Left colon (tissue), 2 donors: ENCODE measurements at regions not wholly inside any gene's neighbourhood (a gene's known extent, or its start where the extent isn't known, plus 50 kb on each side); places are given as distances from the start of the nearest gene placed in this dataset.

Experiments used
- ATAC-seq: fragments of 200-7000 bp; cut with Tn5 transposase; one replicate; pipeline ENCODE4 v1.9.1; 2020; ENCODE audit warnings: mild to moderate bottlenecking, moderate library complexity
- DNase-seq, 2 donors: peaks; one replicate each; pipeline ENCODE4 v3.0.0-alpha.2; 2020
- intact Hi-C, 2 donors: fragments of 100-400 bp; cut with DNase I in 1 of 2; cut with micrococcal nuclease in 1 of 2; formaldehyde crosslinking; loops; one replicate each; pipeline versions ENCODE4 v1.11.2 to v1.14.0; 2022; cut with DNase I, micrococcal nuclease
- donor health status: DM: no; HTN: no; CAD: no.
- donor health status: DM: yes; HTN: yes; CAD: no.

DNA sequence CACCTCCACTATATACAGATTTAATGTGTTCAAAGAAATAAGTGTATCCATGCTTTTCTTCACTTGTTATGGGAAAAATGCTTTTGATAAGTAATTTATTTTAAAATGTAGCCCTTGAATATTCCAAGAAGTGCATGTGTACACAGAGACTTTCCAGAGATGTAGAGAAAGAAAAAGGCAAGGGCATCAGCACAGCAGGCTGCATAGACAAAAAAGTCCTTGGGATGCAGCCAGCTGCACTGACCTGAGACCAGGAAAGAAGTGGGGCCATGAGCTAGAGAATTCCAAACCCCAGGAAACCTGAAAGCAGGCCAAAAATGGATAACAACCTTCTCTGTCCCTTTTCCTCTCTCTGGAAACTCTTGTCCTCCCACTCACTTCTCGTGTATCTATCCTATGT lies 51.6 kb upstream of the PRDM8 start:
- DNase-seq (no peak), ATAC-seq (no peak)
- intact Hi-C loops: no loop called here

DNA sequence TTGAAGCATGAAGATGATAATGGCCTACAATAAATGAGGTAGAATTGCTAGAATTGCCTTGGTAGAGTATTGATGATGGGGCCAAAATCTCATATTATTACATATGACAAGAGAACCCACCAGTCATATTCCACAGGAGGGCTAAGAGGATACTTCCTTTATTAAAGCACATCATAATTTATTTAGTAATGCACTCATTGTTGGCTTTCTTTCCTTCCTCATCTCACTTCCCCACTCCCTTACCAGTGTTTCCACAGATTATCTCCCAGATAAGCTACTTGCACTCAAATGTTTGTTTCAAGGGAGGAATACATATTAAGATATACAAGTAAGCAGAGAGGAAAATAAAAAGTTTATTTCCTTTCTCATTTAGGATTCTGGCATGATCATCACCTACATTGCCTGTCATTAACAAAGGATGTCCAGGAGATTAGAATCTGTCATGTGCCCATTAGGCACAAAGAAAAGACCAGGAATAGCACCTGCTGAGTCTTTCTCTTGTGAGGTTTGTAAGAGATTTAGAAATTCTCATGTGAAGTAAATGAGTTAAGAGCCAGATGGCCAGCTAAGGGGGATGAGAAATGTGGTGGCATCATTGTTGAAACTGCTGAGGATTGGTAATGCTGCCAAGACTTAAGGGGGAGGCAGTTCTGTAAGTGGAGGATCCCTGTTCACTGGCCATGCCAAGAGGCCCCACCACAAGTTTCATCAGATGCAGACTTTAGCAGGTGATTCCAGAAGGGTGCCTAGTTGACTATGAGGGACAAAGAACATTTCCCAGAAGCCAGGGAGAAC lies 52.4 kb upstream of the PRDM8 start:
- ATAC-seq (no peak), DNase-seq (no peak)
- intact Hi-C loops: no loop called here

DNA sequence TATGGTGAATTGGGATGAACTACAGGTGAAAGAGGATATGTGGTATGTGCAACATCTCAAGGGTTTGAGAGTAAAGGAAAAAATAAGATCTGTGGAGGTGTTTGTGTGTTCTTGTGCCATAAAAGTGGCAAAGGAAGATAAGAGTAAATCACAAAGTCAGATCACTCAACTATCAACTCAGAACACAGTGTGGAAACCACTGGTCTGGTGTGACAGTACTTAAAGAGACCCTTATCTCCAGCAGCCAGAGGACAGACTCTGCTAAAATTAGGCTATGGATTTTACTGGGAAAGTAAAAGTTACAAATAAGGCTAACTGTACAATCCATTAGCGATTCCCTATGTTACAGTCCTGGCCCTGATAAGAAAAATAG lies 54.0 kb upstream of the PRDM8 start:
- ATAC-seq (no peak), DNase-seq (no peak)
- intact Hi-C loops: no loop called here

DNA sequence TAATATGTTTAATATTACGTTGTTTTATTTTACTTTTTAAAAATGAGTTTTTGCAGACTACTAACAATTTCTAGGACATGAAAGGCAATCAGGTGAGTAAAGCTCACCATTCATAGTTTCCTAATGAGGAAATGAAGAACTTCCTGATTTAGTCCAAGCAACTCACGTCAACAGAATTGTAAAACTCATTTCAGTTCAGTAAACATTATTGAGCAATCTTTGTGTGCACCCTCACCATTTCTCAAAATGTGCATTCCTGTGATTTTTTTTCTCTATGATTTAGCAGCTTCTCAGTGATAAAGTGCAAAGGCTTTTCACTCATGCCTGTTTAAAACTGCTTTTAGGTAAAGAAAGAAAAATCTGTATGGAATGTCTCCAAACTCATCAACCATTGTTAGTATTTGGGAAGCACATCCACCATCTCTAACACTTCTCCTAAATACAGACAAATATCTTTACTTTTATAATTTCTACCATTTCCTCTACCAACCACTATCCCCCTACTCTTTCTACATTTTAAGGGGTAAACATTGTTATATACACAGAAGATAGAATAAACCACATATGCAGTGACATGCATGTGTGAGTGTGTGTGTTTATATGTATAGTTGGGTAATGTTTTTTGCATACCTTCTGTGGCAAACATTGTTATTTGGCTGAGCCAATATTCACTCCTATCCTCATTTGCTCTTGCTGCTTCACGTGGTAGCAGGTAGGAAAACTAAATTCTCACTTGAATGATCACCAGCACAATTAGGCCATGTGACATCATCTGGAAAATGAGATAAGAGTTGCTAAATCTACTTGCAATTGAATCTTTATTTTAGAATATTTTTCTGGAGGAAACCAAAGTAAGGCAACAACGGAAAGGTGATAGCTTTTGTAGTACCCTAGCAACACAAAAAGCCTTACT lies 54.7 kb upstream of the PRDM8 start:
- ATAC-seq (no peak), DNase-seq (no peak)
- intact Hi-C loops: no loop called here

DNA sequence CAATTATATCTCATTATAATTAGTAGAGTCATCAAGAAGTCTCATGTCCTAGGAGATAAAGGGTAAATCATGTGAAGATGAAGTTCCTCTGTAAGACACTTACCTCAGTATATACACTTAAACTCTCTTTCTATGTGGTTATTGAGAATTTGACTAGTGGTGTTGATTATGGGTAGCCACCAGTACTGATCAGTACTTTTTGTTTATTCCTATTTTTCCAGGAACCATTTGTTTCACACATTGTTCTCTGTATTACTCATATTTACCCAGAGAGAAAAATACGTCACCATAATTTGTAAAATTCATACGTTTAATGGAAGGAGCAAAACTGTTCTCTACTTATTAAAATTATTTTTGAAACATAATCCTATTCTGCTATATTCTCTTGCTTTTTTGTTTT lies 55.8 kb upstream of the PRDM8 start:
- DNase-seq (no peak), ATAC-seq (no peak)
- intact Hi-C loops: no loop called here

DNA sequence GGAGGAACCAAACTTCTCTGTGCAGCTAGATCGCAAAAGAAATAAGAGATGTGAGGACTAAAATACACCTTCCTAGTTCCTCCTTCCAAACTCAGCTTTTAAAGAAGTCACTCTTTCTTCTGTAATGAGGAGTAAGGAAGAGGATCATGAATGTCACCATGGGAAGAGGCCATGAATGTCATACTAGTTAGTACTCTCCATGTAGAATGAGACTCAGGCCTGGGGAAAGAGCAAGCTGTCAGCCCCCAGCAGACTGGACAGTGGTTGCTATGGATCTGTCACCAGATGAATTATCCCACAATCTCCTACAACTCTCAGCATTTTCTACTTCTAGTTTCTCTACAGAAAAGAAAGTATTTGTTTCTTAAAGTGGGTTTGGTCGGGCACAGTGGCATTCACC lies 57.1 kb upstream of the PRDM8 start:
- intact Hi-C loops: no loop called here
- no peak for ATAC-seq
- no peak for DNase-seq

DNA sequence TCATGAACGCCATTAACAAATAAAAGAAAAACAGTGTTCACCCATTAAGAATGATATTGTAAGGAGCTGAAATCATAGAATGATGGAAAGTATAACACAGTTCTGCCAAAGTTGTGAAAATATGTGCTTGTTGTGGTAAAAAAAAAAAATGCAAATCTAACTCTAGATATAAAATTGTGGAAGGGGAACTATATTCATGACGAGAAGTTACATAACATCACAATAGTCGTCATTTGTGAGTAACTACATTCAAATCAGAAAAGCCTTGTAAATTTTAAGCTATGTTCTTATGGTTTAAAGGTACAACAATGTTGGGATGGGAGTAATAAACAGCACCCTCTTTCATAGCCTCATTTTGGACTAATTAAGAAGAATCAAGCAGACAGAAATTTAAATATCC lies 57.6 kb upstream of the PRDM8 start:
- DNase-seq (no peak), ATAC-seq (no peak)
- intact Hi-C loops: no loop called here

DNA sequence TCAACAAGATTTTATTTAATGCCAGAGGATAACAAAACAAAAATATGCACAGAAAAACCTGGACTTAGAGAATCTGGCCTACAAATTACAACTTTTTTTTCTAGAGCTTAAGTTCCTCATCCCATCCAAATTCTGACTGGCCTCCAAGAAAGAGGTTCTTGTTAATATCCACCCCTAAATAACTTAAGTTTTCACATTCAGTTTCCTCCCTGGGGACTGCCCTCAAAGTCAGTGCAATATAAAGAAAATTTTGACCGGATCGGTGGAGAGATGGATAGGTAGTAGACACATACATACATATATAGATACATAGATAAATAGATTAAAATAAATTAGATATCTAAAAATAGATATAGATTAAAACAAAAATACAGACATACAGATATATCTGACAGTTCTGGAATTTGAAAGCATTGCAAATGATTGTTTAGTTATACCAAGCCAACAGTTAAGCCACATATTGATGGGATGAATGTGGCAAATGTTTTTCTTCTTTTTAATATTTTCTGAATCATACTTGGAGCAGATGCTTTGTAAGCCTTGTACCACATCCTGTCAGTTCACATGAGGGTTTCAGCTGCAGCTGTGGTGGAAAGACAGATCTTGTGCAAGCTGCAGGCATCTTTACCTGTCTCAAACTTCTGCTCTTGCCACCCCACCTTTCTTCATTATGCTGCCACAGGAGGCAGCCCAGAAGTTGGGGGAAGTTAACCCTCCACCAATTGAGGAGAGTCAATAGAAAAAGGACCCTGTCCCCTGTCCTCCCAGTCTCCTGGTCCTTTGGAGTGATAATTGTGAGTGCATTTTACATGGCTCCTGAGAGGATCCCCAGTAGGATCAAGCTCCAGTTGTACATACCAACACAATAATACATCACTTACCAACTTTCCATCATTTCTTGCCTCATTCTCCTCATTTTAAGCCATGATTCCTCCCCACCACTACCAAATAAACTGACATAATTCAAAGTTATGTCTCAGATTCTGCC lies 58.5 kb upstream of the PRDM8 start:
- DNase-seq: no peak
- intact Hi-C loops: no loop called here
- ATAC-seq: no peak

DNA sequence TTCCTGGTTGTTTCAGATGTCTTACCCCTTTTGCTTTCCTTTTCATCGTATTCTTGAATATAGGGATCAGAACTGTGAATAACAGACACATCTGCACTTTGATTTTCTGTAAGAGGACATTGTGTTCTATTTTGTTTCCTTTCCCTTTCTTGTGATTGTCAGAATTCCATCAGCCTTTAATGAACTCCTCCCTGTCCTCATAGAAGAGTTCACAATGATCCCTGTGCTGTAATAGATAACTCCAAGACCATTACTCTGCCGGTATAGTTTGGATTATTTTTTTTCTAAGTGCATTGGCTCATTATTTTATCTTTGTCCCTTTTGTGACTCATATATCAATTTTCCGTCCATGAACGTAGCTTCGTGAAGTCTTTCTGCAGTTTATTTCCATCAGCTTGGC lies 59.7 kb upstream of the PRDM8 start:
- intact Hi-C loops: no loop called here
- ATAC-seq: no peak
- DNase-seq: no peak

DNA sequence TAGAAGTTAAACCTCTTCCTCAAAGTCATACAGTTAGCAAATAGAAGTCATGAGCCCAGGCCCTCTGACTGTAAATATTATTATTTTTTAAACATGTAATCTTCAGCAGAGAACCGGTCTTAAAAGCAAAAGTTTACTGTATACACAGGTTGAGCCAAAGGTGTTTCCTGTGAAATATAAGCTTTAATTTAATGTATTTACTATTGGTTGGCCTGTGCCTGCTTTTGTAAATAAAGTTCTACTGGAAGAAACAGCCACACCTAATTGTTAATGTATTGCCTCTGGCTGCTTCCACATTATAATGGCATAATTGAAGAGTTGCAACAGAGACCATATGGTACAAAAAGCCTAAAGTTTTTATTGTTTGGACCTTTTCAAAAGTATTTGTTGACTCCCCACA lies 61.0 kb upstream of the PRDM8 start:
- DNase-seq (no peak), ATAC-seq (peak; percentile 64)
- intact Hi-C loops: no loop called here

DNA sequence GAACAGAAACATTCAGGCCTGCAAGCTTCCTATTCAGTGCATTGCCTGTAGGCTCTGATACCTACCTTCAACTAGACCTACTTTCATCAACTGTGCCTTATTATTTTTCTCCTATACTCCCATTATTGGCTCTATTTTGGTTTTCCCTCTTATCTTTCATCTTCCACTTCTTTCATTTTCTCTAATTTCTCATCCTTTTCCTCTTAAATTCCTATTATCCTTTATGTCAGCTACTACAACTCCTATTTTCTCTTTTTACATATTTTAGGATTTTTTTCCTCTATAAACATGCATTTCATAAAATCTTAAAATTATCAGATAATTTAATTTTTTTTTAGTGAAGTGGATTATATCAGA lies 61.6 kb upstream of the PRDM8 start:
- DNase-seq (no peak), ATAC-seq (no peak)
- intact Hi-C loops: no loop called here

DNA sequence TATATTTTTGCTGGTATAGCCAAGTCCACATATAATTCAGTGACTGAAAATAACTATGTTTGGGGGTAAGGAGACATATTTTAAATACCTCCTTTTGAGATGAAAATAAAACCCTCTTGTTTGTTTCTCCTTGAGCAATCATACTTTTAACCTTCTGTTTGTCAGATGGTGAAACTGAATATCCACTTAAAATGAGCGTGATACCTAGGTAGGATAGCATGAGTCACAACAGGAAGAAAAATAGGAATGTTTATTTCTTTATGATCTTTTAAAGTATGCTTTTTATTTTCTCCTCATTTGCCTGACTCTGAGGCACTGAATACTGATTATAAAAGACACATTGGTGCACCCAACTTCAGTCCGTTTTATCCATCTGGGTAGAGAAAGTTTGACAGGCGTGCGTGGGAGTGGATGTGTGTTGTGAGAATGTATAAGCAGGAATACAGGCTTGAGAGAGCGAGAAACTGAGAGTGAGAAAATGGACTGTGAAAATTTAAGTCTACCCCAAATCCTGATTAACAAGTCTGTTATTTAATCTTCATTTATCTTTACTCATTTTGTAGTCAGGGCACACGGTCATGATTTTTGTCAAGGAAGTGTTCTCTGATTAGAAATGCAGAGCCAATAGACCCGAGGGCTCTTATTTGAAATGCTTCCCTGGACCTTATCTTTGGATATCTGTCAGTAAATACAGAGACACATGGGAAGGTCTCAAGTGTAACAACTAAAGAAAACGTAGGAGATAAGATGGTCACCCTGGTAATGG lies 62.1 kb upstream of the ANTXR2 start:
- DNase-seq (no peak), ATAC-seq (peak; percentile 90)
- intact Hi-C loops: no loop called here

DNA sequence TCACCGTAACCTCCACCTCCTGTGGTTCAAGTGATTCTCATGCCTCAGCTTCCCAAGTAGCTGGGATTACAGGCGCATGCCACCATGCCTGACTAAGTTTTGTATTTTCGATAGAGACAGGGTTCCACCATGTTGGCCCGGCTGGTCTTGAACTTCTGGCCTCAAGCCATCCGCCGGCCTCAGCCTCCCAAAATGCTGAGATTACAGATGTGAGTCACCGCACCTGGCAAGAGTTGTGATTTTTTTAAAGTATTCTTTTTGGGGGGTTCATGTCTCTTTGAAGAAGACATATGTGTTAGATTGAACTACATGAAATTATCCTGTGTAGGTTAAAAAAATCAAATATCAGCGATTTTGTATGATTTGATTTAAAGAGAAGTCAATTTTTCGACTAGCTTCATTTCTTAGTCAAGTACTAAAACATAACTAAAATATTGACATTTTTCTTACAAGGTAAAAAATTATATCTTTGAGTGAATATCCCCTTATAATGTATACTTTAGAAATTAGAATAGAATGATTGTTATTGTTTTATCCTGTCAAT lies 60.3 kb upstream of the ANTXR2 start:
- intact Hi-C loops: no loop called here
- ATAC-seq (no peak), DNase-seq (no peak)

DNA sequence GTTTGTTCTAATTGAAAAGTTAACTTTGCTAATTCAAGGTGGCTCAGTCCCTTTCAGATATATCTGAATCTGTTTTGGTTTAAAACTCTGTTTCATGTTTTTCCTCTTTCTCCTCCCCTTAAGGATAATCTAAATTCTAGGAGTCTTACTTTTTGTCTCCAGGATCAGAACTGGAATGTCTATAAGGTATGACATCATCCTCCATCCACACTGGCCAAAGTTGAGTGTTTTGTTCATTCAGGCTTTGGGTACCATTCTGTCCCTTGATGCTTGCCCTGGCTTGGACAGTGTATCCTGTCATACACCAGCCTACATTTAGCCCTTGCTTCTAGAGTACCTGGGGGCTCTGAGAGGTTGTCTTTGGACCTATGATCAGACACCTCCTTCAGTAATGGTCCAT lies 56.8 kb upstream of the ANTXR2 start:
- no peak for ATAC-seq
- intact Hi-C loops: no loop called here
- no peak for DNase-seq

DNA sequence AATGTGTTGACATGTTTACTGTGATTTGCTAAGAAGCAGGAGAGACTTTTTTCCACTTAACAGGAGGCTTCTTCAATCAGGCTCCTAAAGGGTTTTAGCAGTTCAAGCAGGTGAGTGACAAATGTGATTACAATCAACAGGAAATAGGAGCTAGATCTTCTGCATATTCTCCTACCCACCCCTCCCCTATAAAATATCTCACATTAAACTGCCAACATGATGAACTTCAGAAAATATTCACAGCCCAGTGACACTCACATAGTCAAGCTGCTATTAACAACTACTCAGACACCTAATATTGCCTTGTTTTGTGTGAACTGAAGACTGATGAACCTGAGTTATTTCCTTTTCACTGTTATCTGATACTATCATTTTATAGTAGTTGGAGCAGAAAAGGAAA lies 55.9 kb upstream of the ANTXR2 start:
- ATAC-seq: no peak
- intact Hi-C loops: no loop called here

DNA sequence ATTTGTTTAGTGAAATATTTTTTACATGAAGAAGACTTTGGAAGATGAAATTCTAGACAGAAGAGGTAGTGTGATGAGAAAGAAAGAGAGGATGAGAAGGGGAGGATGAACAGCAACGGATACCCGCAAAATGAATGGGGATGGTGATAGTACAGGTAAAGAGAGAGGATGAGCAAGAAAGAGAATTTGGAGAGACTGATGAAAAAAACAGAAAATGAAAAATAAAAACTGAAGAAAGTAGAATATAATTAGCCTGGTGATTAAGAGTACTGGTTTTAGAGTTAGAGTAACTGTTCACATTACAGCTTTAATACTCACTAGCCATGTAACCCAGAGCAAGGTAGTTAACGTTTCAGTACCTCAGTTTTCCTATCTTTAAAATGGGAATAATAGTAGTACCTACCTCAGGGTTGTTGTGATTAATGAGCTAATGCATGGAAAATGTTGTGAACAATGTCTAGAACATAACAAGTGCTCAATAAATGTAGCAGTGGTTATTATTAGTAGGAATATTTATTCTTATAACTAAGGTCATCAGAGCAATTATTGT lies 54.9 kb upstream of the ANTXR2 start:
- intact Hi-C loops: no loop called here
- DNase-seq (no peak), ATAC-seq (no peak)

More for the DNA sequence above, 55.9 kb upstream of the ANTXR2 start:
- no peak for DNase-seq

DNA sequence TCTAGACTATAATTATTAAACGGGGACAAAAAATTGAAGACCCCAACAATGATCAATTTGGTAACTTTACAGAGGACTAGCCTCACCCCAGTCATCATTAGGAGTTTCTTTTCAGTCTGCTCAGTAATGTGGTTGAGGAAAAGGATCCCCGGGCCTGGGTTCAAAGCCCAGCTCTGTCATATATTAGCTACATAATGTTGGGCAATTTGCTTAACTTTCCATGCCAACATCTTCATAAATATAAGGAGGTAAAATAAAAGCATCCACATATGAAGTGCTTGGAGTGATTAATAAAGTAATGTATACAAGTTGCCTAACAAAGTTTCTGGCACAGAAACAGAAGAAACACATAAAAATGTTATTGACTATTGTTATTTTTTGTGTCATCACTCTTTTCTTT lies 53.4 kb upstream of the ANTXR2 start:
- DNase-seq (no peak), ATAC-seq (no peak)
- intact Hi-C loops: no loop called here
